HEK293T (cell line): ENCODE measurements at regions not wholly inside any gene's neighbourhood (a gene's known extent, or its start where the extent isn't known, plus 50 kb on each side); places are given as distances from the start of the nearest gene placed in this dataset.

ENCODE experiments used
- BHLHE40 ChIP-seq: fragments of 450-650 bp; IDR thresholded peaks from 2 replicates; pipeline ENCODE4 v1.6.1; 2016; ENCODE audit warnings: mild to moderate bottlenecking, moderate library complexity, borderline replicate concordance
- CTBP1 ChIP-seq: fragments of 450-650 bp; IDR thresholded peaks from 2 replicates; pipeline ENCODE4 v1.6.1; 2016; ENCODE audit warnings: borderline replicate concordance
- FOXA1 ChIP-seq: fragments of 450-650 bp; IDR thresholded peaks from 2 replicates; pipeline ENCODE4 v1.6.1; 2016; ENCODE audit warnings: mild to moderate bottlenecking
- LEF1 ChIP-seq: fragments of 450-650 bp; IDR thresholded peaks from 2 replicates; pipeline ENCODE4 v1.6.1; 2017; ENCODE audit warnings: mild to moderate bottlenecking, borderline replicate concordance
- NFRKB ChIP-seq: fragments of 450-650 bp; IDR thresholded peaks from 2 replicates; pipeline ENCODE4 v1.6.1; 2016; ENCODE audit warnings: mild to moderate bottlenecking, moderate library complexity
- PKNOX1 ChIP-seq: fragments of 450-650 bp; IDR thresholded peaks from 2 replicates; pipeline ENCODE4 v1.6.1; 2016
- TARDBP ChIP-seq: fragments of 450-650 bp; IDR thresholded peaks from 2 replicates; pipeline ENCODE4 v1.6.1; 2016

- TF ChIP-seq CTBP1: no peak
- TF ChIP-seq FOXA1: no peak
- TF ChIP-seq TARDBP: no peak
- no peak for TF ChIP-seq BHLHE40
- no peak for TF ChIP-seq PKNOX1
- TF ChIP-seq LEF1: no peak
- no peak for TF ChIP-seq NFRKB
Measured at GRCh38 chr9:28206280-28206679, 633.0 kb upstream of the C9orf72 start.
